T-cell (primary cell): ENCODE measurements at regions not wholly inside any gene's neighbourhood (a gene's known extent, or its start where the extent isn't known, plus 50 kb on each side); places are given as distances from the start of the nearest gene placed in this dataset.

Experiments used
- ATAC-seq, 4 experiments: fragments of 200-7000 bp in 3 of 4; fragments of 150-1000 bp in 1 of 4; cut with Tn5 transposase; replicated peaks in 1 of 4; 1 replicate in 3 of 4; 2 replicates in 1 of 4; pipeline ENCODE4 v1.10.0; 2021; ENCODE audit warnings: moderate library complexity in 3 of 4, mild to moderate bottlenecking in 2 of 4, moderate number of reproducible peaks in 1 of 4
- CTCF ChIA-PET, 2 donors: fragments of 300-600 bp; sonication (Branson Sonifier 250); formaldehyde crosslinking; loops; one replicate each; lab custom pipeline; 2022; ENCODE audit warnings: antibody characterized with exemption in 2 of 2; lab: Charles Lee
- POLR2A ChIA-PET, 2 donors: fragments of 300-600 bp; sonication (Branson Sonifier 250); formaldehyde crosslinking; loops; one replicate each; lab custom pipeline; 2022; ENCODE audit warnings: antibody characterized with exemption in 2 of 2; lab: Charles Lee
- DNase-seq, 35 experiments: peaks; one replicate each; pipeline versions ENCODE4 v3.0.0 to v3.0.0-alpha.2; 2013 to 2023
- H3K27ac ChIP-seq: one replicate; pipeline ENCODE4 v1.5.1; 2013; ENCODE audit warnings: low read length
- H3K27me3 ChIP-seq, 2 experiments: replicated peaks in 1 of 2; 1 replicate in 1 of 2; 2 replicates in 1 of 2; pipeline versions ENCODE4 v1.6.1 to v1.7.0; 2013; ENCODE audit warnings: low read length in 1 of 2, mixed read lengths in 1 of 2; ENCODE audit not compliant: control insufficient read depth in 2 of 2, insufficient read depth in 2 of 2; ENCODE audit errors: extremely low read depth in 1 of 2
- H3K36me3 ChIP-seq, 2 donors: 1 replicate in 1 of 2; 2 replicates in 1 of 2; pipeline versions ENCODE4 v1.6.1 to v1.7.0; 2013; ENCODE audit warnings: low read length in 1 of 2; ENCODE audit not compliant: control insufficient read depth in 2 of 2, insufficient read depth in 1 of 2; ENCODE audit errors: extremely low read depth in 1 of 2
- H3K4me1 ChIP-seq, 2 experiments: 1 replicate in 1 of 2; 2 replicates in 1 of 2; pipeline versions ENCODE4 v1.6.1 to v1.7.0; 2013; ENCODE audit warnings: low read length in 2 of 2, mixed read lengths in 1 of 2; ENCODE audit not compliant: insufficient read depth in 2 of 2, control insufficient read depth in 1 of 2; ENCODE audit errors: extremely low read depth in 1 of 2
- H3K4me3 ChIP-seq, 2 donors: 1 replicate in 1 of 2; 2 replicates in 1 of 2; pipeline versions ENCODE4 v1.5.1 to v1.7.0; 2013; ENCODE audit warnings: mild to moderate bottlenecking in 2 of 2, low read length in 1 of 2, moderate library complexity in 1 of 2; ENCODE audit not compliant: control insufficient read depth in 1 of 2; ENCODE audit errors: extremely low read depth in 1 of 2
- H3K9me3 ChIP-seq: 2 replicates; pipeline ENCODE4 v1.7.0; 2013
- H3K27ac Mint-ChIP-seq, 2 donors: one replicate each; pipeline ENCODE4 v1.8.0; 2020 to 2021; ENCODE audit warnings: mild to moderate bottlenecking in 2 of 2, mixed read lengths in 2 of 2
- H3K27me3 Mint-ChIP-seq, 2 donors: one replicate each; pipeline ENCODE4 v1.8.0; 2021 to 2022; ENCODE audit warnings: mixed read lengths in 2 of 2
- H3K36me3 Mint-ChIP-seq: one replicate; pipeline ENCODE4 v1.8.0; 2021; ENCODE audit warnings: mixed read lengths
- H3K4me1 Mint-ChIP-seq, 3 donors: one replicate each; pipeline ENCODE4 v1.8.0; 2020 to 2022; ENCODE audit warnings: mixed read lengths in 3 of 3, mild to moderate bottlenecking in 1 of 3
- H3K4me3 Mint-ChIP-seq, 3 donors: one replicate each; pipeline ENCODE4 v1.8.0; 2020 to 2022; ENCODE audit warnings: mild to moderate bottlenecking in 3 of 3, mixed read lengths in 3 of 3, moderate library complexity in 3 of 3
- H3K9me3 Mint-ChIP-seq, 3 donors: one replicate each; pipeline ENCODE4 v1.8.0; 2020 to 2022; ENCODE audit warnings: mixed read lengths in 3 of 3
- WGBS: methylation state at CpG from one replicate; pipeline ENCODE4 v1.1.5; 2013; ENCODE audit warnings: missing lambda C conversion rate; ENCODE audit not compliant: insufficient coverage; 5-methylcytosine and 5-hydroxymethylcytosine counted together

GRCh38 chr12:92275443-92276154 is 130.0 kb upstream of the BTG1 start:
- POLR2A ChIA-PET: interaction anchor here (0.6 to 0.7 kb wide), 3 partner anchors 164 to 712 kb away, joined by 3 read pairs; no protein-coding TSS in a partner anchor
- no peaks in the 10 kb centered on the region for H3K27me3 Mint-ChIP-seq

GRCh38 chr12:92273076-92273475 is 127.4 kb upstream of the BTG1 start:
- Histone ChIP-seq H3K9me3 (no peaks in the 10 kb centered on the region), H3K36me3 (no peaks in the 10 kb centered on the region), H3K4me1 (no peaks in the 10 kb centered on the region), H3K4me3 (no peak overlapping the region), H3K27ac (no peak overlapping the region), H3K27me3 (no peaks in the 10 kb centered on the region)
- H3K4me3 Mint-ChIP-seq: no peak overlapping the region
- no peak overlapping the region for H3K27ac Mint-ChIP-seq
- peaks cover 9 to 18% (median 12%) of the 10 kb centered on the region in 3 donors for H3K4me1 Mint-ChIP-seq
- H3K27me3 Mint-ChIP-seq: no peaks in the 10 kb centered on the region
- 83% methylated on average over 1 of the region's 2 CpGs for WGBS
- POLR2A ChIA-PET: no interaction called here
- H3K9me3 Mint-ChIP-seq: no peaks in the 10 kb centered on the region
- H3K36me3 Mint-ChIP-seq: no peaks in the 10 kb centered on the region
- ATAC-seq: no peak
- CTCF ChIA-PET: no interaction called here
- no peak for DNase-seq

More at GRCh38 chr12:92275443-92276154, 130.0 kb upstream of the BTG1 start:
- Mint-ChIP-seq H3K4me3 (no peak overlapping the region), H3K36me3 (no peaks in the 10 kb centered on the region), H3K9me3 (no peaks in the 10 kb centered on the region), H3K4me1 (peaks cover 11 to 17% (median 12%) of the 10 kb centered on the region in 3 donors), H3K27ac (no peak overlapping the region)
- CTCF ChIA-PET: interaction anchor here in 1 of 2 donors (0.6 kb wide), 1 partner anchor 454 kb away, joined by 3 read pairs; no protein-coding TSS in a partner anchor
- no peaks in the 10 kb centered on the region for H3K9me3 ChIP-seq
- 0% methylated on average over 1 of the region's 7 CpGs for WGBS
- H3K4me3 ChIP-seq: no peak overlapping the region
- no peaks in the 10 kb centered on the region for H3K36me3 ChIP-seq
- DNase-seq: no peak
- ATAC-seq: no peak
- no peaks in the 10 kb centered on the region for H3K27me3 ChIP-seq
- H3K27ac ChIP-seq: no peak overlapping the region
- H3K4me1 ChIP-seq: no peaks in the 10 kb centered on the region

- Mint-ChIP-seq H3K36me3 (no peaks in the 10 kb centered on the region), H3K27ac (no peak overlapping the region), H3K4me3 (no peak overlapping the region), H3K9me3 (no peaks in the 10 kb centered on the region), H3K27me3 (no peaks in the 10 kb centered on the region), H3K4me1 (peaks cover 7 to 19% (median 9%) of the 10 kb centered on the region in 3 donors)
- POLR2A ChIA-PET: interaction anchor here in 1 of 2 donors (0.6 kb wide), 1 partner anchor 77 kb away, joined by 3 read pairs; no protein-coding TSS in a partner anchor
- CTCF ChIA-PET: no interaction called here
- no peak for ATAC-seq
- Histone ChIP-seq H3K4me1 (no peaks in the 10 kb centered on the region), H3K36me3 (no peaks in the 10 kb centered on the region), H3K27ac (no peak overlapping the region), H3K4me3 (no peak overlapping the region), H3K9me3 (no peaks in the 10 kb centered on the region), H3K27me3 (no peaks in the 10 kb centered on the region)
- 85% methylated on average over 6 of the region's 9 CpGs for WGBS
- DNase-seq: no peak
Observed at GRCh38 chr12:92272061-92272964, 126.7 kb upstream of the BTG1 start.

GRCh38 chr12:92271341-92271740 is 125.7 kb upstream of the BTG1 start:
- Histone ChIP-seq H3K27ac (no peak overlapping the region), H3K9me3 (no peaks in the 10 kb centered on the region), H3K36me3 (no peaks in the 10 kb centered on the region), H3K4me1 (no peaks in the 10 kb centered on the region), H3K4me3 (no peak overlapping the region), H3K27me3 (no peaks in the 10 kb centered on the region)
- H3K27me3 Mint-ChIP-seq: no peaks in the 10 kb centered on the region
- WGBS: 100% methylated on average over 1 of the region's 2 CpGs
- POLR2A ChIA-PET: no interaction called here
- H3K9me3 Mint-ChIP-seq: no peaks in the 10 kb centered on the region
- no peak for ATAC-seq
- H3K36me3 Mint-ChIP-seq: no peaks in the 10 kb centered on the region
- CTCF ChIA-PET: interaction anchor here in 1 of 2 donors (0.6 kb wide), 2 partner anchors 605 to 1309 kb away, joined by 3 to 4 read pairs; no protein-coding TSS in a partner anchor
- peaks cover 7 to 19% (median 9%) of the 10 kb centered on the region in 3 donors for H3K4me1 Mint-ChIP-seq
- H3K4me3 Mint-ChIP-seq: no peak overlapping the region
- DNase-seq: no peak
- no peak overlapping the region for H3K27ac Mint-ChIP-seq

GRCh38 chr12:92270521-92270920 is 124.9 kb upstream of the BTG1 start:
- peaks cover 7 to 19% (median 9%) of the 10 kb centered on the region in 3 donors for H3K4me1 Mint-ChIP-seq
- WGBS: 100% methylated on average over 2 of the region's 2 CpGs
- Histone ChIP-seq H3K9me3 (no peaks in the 10 kb centered on the region), H3K27me3 (no peaks in the 10 kb centered on the region), H3K4me3 (no peak overlapping the region), H3K36me3 (no peaks in the 10 kb centered on the region), H3K4me1 (no peaks in the 10 kb centered on the region), H3K27ac (no peak overlapping the region)
- ChIA-PET POLR2A (no interaction called here), CTCF (no interaction called here)
- no peak for DNase-seq
- no peak overlapping the region for H3K27ac Mint-ChIP-seq
- no peaks in the 10 kb centered on the region for H3K9me3 Mint-ChIP-seq
- H3K27me3 Mint-ChIP-seq: no peaks in the 10 kb centered on the region
- H3K4me3 Mint-ChIP-seq: no peak overlapping the region
- no peaks in the 10 kb centered on the region for H3K36me3 Mint-ChIP-seq
- ATAC-seq: no peak

- no peak overlapping the region for H3K4me3 ChIP-seq
- Mint-ChIP-seq H3K4me3 (no peak overlapping the region), H3K9me3 (no peaks in the 10 kb centered on the region), H3K4me1 (peaks cover 7 to 19% (median 9%) of the 10 kb centered on the region in 3 donors), H3K27me3 (no peaks in the 10 kb centered on the region), H3K36me3 (no peaks in the 10 kb centered on the region), H3K27ac (no peak overlapping the region)
- ATAC-seq: no peak
- no peaks in the 10 kb centered on the region for H3K27me3 ChIP-seq
- CTCF ChIA-PET: no interaction called here
- no peaks in the 10 kb centered on the region for H3K4me1 ChIP-seq
- H3K9me3 ChIP-seq: no peaks in the 10 kb centered on the region
- H3K36me3 ChIP-seq: no peaks in the 10 kb centered on the region
- no peak overlapping the region for H3K27ac ChIP-seq
- no peak for DNase-seq
- POLR2A ChIA-PET: no interaction called here
Observed at GRCh38 chr12:92268946-92269345, 123.3 kb upstream of the BTG1 start.
